ENCODE measurements at regions not wholly inside any gene's neighbourhood (a gene's known extent, or its start where the extent isn't known, plus 50 kb on each side); places are given as distances from the start of the nearest gene placed in this dataset.
A peak's percentile ranks its signal among the peaks of the same experiment; 100 is the strongest.

GRCh38 chr20:25750220-25750764, 53.6 kb upstream of the ZNF337 start:
- no peaks in the 10 kb centered on the region for H3K36me3 ChIP-seq
- DNase-seq: no peak
- no peaks in the 10 kb centered on the region for H3K27me3 ChIP-seq
- H3K4me3 ChIP-seq: peak overlapping the region; percentile 47
- H3K9me3 ChIP-seq: no peaks in the 10 kb centered on the region

GRCh38 chr20:25749649-25750048, 53.0 kb upstream of the ZNF337 start:
- Histone ChIP-seq H3K27me3 (no peaks in the 10 kb centered on the region), H3K4me3 (no peak overlapping the region), H3K36me3 (no peaks in the 10 kb centered on the region), H3K9me3 (no peaks in the 10 kb centered on the region)
- DNase-seq: no peak
